Natural killer cell (primary cell): ENCODE measurements at regions not wholly inside any gene's neighbourhood (a gene's known extent, or its start where the extent isn't known, plus 50 kb on each side); places are given as distances from the start of the nearest gene placed in this dataset.

Source experiments
- ATAC-seq, 3 donors: fragments of 150-1000 bp in 2 of 3; fragments of 200-7000 bp in 1 of 3; cut with Tn5 transposase; 1 replicate in 1 of 3; 2 replicates in 2 of 3; pipeline ENCODE4 v1.10.0; 2021; ENCODE audit warnings: mild to moderate bottlenecking in 2 of 3, moderate library complexity in 2 of 3
- DNase-seq, 2 donors: peaks; one replicate each; pipeline versions ENCODE4 v3.0.0 to v3.0.0-alpha.2; 2013 to 2021; ENCODE audit warnings: mixed read lengths in 1 of 2
- H3K27ac ChIP-seq: one replicate; pipeline ENCODE4 v1.5.1; 2013; ENCODE audit warnings: mild to moderate bottlenecking, low read length
- H3K27me3 ChIP-seq: one replicate; pipeline ENCODE4 v1.6.1; 2013; ENCODE audit warnings: low read length; ENCODE audit not compliant: control insufficient read depth, insufficient read depth
- H3K36me3 ChIP-seq: one replicate; pipeline ENCODE4 v1.6.1; 2013; ENCODE audit warnings: low read length; ENCODE audit not compliant: control insufficient read depth, insufficient read depth
- H3K4me1 ChIP-seq: one replicate; pipeline ENCODE4 v1.6.1; 2013; ENCODE audit warnings: low read length; ENCODE audit not compliant: control insufficient read depth, insufficient read depth
- H3K4me3 ChIP-seq: one replicate; pipeline ENCODE4 v1.5.1; 2013; ENCODE audit warnings: low read length
- H3K9me3 ChIP-seq: one replicate; pipeline ENCODE4 v1.6.1; 2013; ENCODE audit warnings: low read length; ENCODE audit not compliant: control insufficient read depth, insufficient read depth
- H3K27ac Mint-ChIP-seq, 2 donors: one replicate each; pipeline ENCODE4 v1.8.0; 2022; ENCODE audit warnings: mild to moderate bottlenecking in 2 of 2, mixed read lengths in 2 of 2, moderate library complexity in 1 of 2
- H3K27me3 Mint-ChIP-seq, 2 donors: one replicate each; pipeline ENCODE4 v1.8.0; 2022; ENCODE audit warnings: low read depth in 2 of 2, mixed read lengths in 2 of 2
- H3K36me3 Mint-ChIP-seq: one replicate; pipeline ENCODE4 v1.8.0; 2022; ENCODE audit warnings: mixed read lengths
- H3K4me1 Mint-ChIP-seq, 2 donors: one replicate each; pipeline ENCODE4 v1.8.0; 2022; ENCODE audit warnings: mixed read lengths in 2 of 2
- H3K4me3 Mint-ChIP-seq: one replicate; pipeline ENCODE4 v1.8.0; 2022; ENCODE audit warnings: mild to moderate bottlenecking, moderate library complexity, mixed read lengths
- H3K9me3 Mint-ChIP-seq, 2 donors: one replicate each; pipeline ENCODE4 v1.8.0; 2022; ENCODE audit warnings: mixed read lengths in 2 of 2
- CTCF ChIP-seq: fragments of 200-600 bp; IDR thresholded peaks from one replicate; pipeline ENCODE4 v1.8.0; 2022; ENCODE audit warnings: antibody characterized with exemption
- WGBS: methylation state at CpG from one replicate; pipeline ENCODE4 v1.1.7; 2013; ENCODE audit warnings: missing lambda C conversion rate; ENCODE audit not compliant: insufficient coverage; 5-methylcytosine and 5-hydroxymethylcytosine counted together
- intact Hi-C: fragments of 100-400 bp; cut with micrococcal nuclease; formaldehyde crosslinking; loops from one replicate; pipeline ENCODE4 v1.14.2; 2022

GRCh38 chr2:128605931-128606330 is 287.3 kb upstream of the HS6ST1 start:
- WGBS, result 90% methylated on average over 13 of the region's 13 CpGs
- Histone ChIP-seq H3K27ac (no peak overlapping the region), H3K4me3 (no peak overlapping the region), H3K9me3 (no peaks in the 10 kb centered on the region), H3K36me3 (no peaks in the 10 kb centered on the region), H3K4me1 (no peaks in the 10 kb centered on the region), H3K27me3 (no peaks in the 10 kb centered on the region)
- Mint-ChIP-seq H3K9me3 (no peaks in the 10 kb centered on the region), H3K4me1 (no peaks in the 10 kb centered on the region), H3K27ac (no peak overlapping the region), H3K4me3 (no peak overlapping the region), H3K27me3 (no peaks in the 10 kb centered on the region), H3K36me3 (no peaks in the 10 kb centered on the region)
- no peak for DNase-seq
- TF ChIP-seq CTCF, result no peak
- intact Hi-C loops, result no loop called here
- ATAC-seq, result no peak

- no peak overlapping the region for H3K4me3 ChIP-seq
- ATAC-seq (no peak), DNase-seq (no peak)
- no peaks in the 10 kb centered on the region for H3K36me3 ChIP-seq
- Mint-ChIP-seq H3K4me3 (no peak overlapping the region), H3K36me3 (no peaks in the 10 kb centered on the region), H3K27me3 (no peaks in the 10 kb centered on the region), H3K9me3 (no peaks in the 10 kb centered on the region), H3K27ac (no peak overlapping the region), H3K4me1 (no peaks in the 10 kb centered on the region)
- H3K4me1 ChIP-seq, result no peaks in the 10 kb centered on the region
- 89% methylated on average over 6 of the region's 6 CpGs for WGBS
- TF ChIP-seq CTCF, result no peak
- intact Hi-C loops, result no loop called here
- no peak overlapping the region for H3K27ac ChIP-seq
- no peaks in the 10 kb centered on the region for H3K27me3 ChIP-seq
- H3K9me3 ChIP-seq, result no peaks in the 10 kb centered on the region
These were observed 288.2 kb upstream of the HS6ST1 start for GRCh38 chr2:128606837-128607236.

GRCh38 chr2:128607440-128607839 is 288.8 kb upstream of the HS6ST1 start:
- Histone ChIP-seq H3K27me3 (no peaks in the 10 kb centered on the region), H3K27ac (no peak overlapping the region), H3K4me3 (no peak overlapping the region), H3K4me1 (no peaks in the 10 kb centered on the region), H3K36me3 (no peaks in the 10 kb centered on the region), H3K9me3 (no peaks in the 10 kb centered on the region)
- H3K4me3 Mint-ChIP-seq, result no peak overlapping the region
- H3K36me3 Mint-ChIP-seq, result no peaks in the 10 kb centered on the region
- no peak for DNase-seq
- H3K27me3 Mint-ChIP-seq, result no peaks in the 10 kb centered on the region
- no peaks in the 10 kb centered on the region for H3K4me1 Mint-ChIP-seq
- no peak for ATAC-seq
- no peaks in the 10 kb centered on the region for H3K9me3 Mint-ChIP-seq
- intact Hi-C loops, result no loop called here
- 55% methylated on average over 9 of the region's 9 CpGs for WGBS
- H3K27ac Mint-ChIP-seq, result no peak overlapping the region
- TF ChIP-seq CTCF, result no peak

GRCh38 chr2:128607911-128608506 is 289.3 kb upstream of the HS6ST1 start:
- TF ChIP-seq CTCF, result no peak
- H3K9me3 ChIP-seq, result no peaks in the 10 kb centered on the region
- WGBS, result 90% methylated on average over 23 of the region's 23 CpGs
- H3K27ac Mint-ChIP-seq, result no peak overlapping the region
- no peaks in the 10 kb centered on the region for H3K27me3 ChIP-seq
- H3K9me3 Mint-ChIP-seq, result no peaks in the 10 kb centered on the region
- intact Hi-C loops, result no loop called here
- no peaks in the 10 kb centered on the region for H3K36me3 ChIP-seq
- H3K4me1 Mint-ChIP-seq, result no peaks in the 10 kb centered on the region
- H3K4me3 Mint-ChIP-seq, result no peak overlapping the region
- no peaks in the 10 kb centered on the region for H3K4me1 ChIP-seq
- DNase-seq (no peak), ATAC-seq (no peak)
- no peak overlapping the region for H3K27ac ChIP-seq
- H3K4me3 ChIP-seq, result no peak overlapping the region
- no peaks in the 10 kb centered on the region for H3K36me3 Mint-ChIP-seq
- H3K27me3 Mint-ChIP-seq, result no peaks in the 10 kb centered on the region
